ENCODE measurements at regions not wholly inside any gene's neighbourhood (a gene's known extent, or its start where the extent isn't known, plus 50 kb on each side); places are given as distances from the start of the nearest gene placed in this dataset.

GRCh38 chr3:103909395-103909794 lies 1457.3 kb upstream of the ALCAM start:
- H3K27ac Mint-ChIP-seq: no peak overlapping the region

More at GRCh38 chr3:103909395-103909794, 1457.3 kb upstream of the ALCAM start:
- Histone ChIP-seq H3K56ac (ENCODE audit: insufficient read length, low read depth, low read length) (no peak overlapping the region), H2BK15ac (ENCODE audit: low read depth, low read length) (no peak overlapping the region), H3K4me1 (ENCODE audit: insufficient read depth, low read length) (no peaks in the 10 kb centered on the region; the same call in 1 of the 2 replicates), H3K9ac (ENCODE audit: extremely low read depth, insufficient read length, low read length) (no peak overlapping the region), H3K9me3 (ENCODE audit: control insufficient read depth, low read depth, low read length) (no peaks in the 10 kb centered on the region), H4K5ac (ENCODE audit: insufficient read length, low read depth, low read length) (no peak overlapping the region), H3K18ac (ENCODE audit: insufficient read length, low read depth, low read length) (no peak overlapping the region), H4K8ac (replicated peaks; ENCODE audit: insufficient read length, low read depth, low read length) (no peak overlapping the region), H3K79me2 (ENCODE audit: insufficient read depth, low read length) (no peaks in the 10 kb centered on the region), H3K23me2 (ENCODE audit: insufficient read length, low read depth, low read length, poor library complexity, severe bottlenecking) (no peaks in the 10 kb centered on the region), H3K4ac (ENCODE audit: low read depth, low read length) (no peak overlapping the region), H4K20me1 (ENCODE audit: control insufficient read depth, insufficient read depth, insufficient read length) (no peaks in the 10 kb centered on the region), H2BK20ac (ENCODE audit: low read depth, low read length, poor library complexity, severe bottlenecking) (no peak overlapping the region), H3K14ac (ENCODE audit: insufficient read depth, low read length) (no peak overlapping the region), H3K27me3 (ENCODE audit: insufficient read depth, low read length) (no peaks in the 10 kb centered on the region), H2AK5ac (ENCODE audit: insufficient read length, low read length) (no peak overlapping the region), H3K27ac (ENCODE audit: insufficient read length, low read depth, low read length) (no peak overlapping the region), H2BK5ac (ENCODE audit: insufficient read length, low read length) (no peak overlapping the region), H3T11ph (ENCODE audit: low read length) (no peak overlapping the region), H3K23ac (ENCODE audit: insufficient read length, low read depth, low read length) (no peak overlapping the region), H2BK120ac (ENCODE audit: low read depth, low read length, poor library complexity, severe bottlenecking) (no peak overlapping the region), H3K4me2 (ENCODE audit: insufficient read depth, insufficient read length, low read length) (no peak overlapping the region), H2BK12ac (ENCODE audit: insufficient read length, low read depth, low read length) (no peak overlapping the region), H2AFZ (ENCODE audit: low read length) (no peak overlapping the region), H4K91ac (ENCODE audit: insufficient read length, low read depth, low read length) (no peak overlapping the region), H3K79me1 (ENCODE audit: insufficient read depth, low read depth, low read length, poor library complexity, severe bottlenecking) (no peaks in the 10 kb centered on the region)
- H3K36me3 Mint-ChIP-seq (ENCODE audit: insufficient read depth in 1 of 3, low read depth in 3 of 3): no peaks in the 10 kb centered on the region
- TF ChIP-seq CTCF (conservative IDR thresholded peaks at IDR 0.05): no peak
- H3K9me3 Mint-ChIP-seq: no peaks in the 10 kb centered on the region
- no CpG with 5 or more reads among the region's 1 CpG for WGBS (ENCODE audit: extremely low coverage, insufficient read length, low lambda C conversion rate)
- no peak for DNase-seq
- no peak overlapping the region for H3K4me3 Mint-ChIP-seq
- H3K4me1 Mint-ChIP-seq: no peaks in the 10 kb centered on the region
- H3K27me3 Mint-ChIP-seq (ENCODE audit: low read depth): no peaks in the 10 kb centered on the region
